Heart left ventricle (tissue), 13 donors: ENCODE measurements at regions not wholly inside any gene's neighbourhood (a gene's known extent, or its start where the extent isn't known, plus 50 kb on each side); places are given as distances from the start of the nearest gene placed in this dataset.

Source experiments
- POLR2A ChIP-seq, 2 donors: fragments of 450-650 bp; IDR thresholded peaks; one replicate each; pipeline ENCODE4 v1.6.1; 2017; ENCODE audit warnings: antibody characterized with exemption in 2 of 2, mild to moderate bottlenecking in 2 of 2, moderate library complexity in 2 of 2
- TF ChIP-seq, protein P1 (sequence below), 12 donors: fragments of 200-600 bp; sonication (generic) in 4 of 12; IDR thresholded peaks; one replicate each; pipeline versions ENCODE4 v1.5.0 to v1.8.0; 2018 to 2022; ENCODE audit warnings: antibody characterized with exemption in 12 of 12, mild to moderate bottlenecking in 5 of 12
- donor health status: ischemic (EF 13 %, LVEDD 7.1; RV severe dilation, severe dysfunction).
- donor health status: DM: no; HTN: yes; CAD: no.
- donor health status: DM: no; HTN: no; CAD: no.
- donor health status: ischemic (EF 25% LVEDD 6.9; RV normal size, moderate dysfunction).
- donor health status: ischemic (EF 25% LVEDD 5.7; RV mildly dilated, moderate dysfunction).
- donor health status: ischemic (EF 35%, LVEDD 5.7; RV mildly dilated, moderate dysfunction).
- donor health status: nonischemic (EF 11% LVEDD 7.7; RV severe dilation, severe dysfunction).
- donor health status: DM: yes; HTN: yes; CAD: no.
- donor health status: PGD.
- donor health status: ischemic (EF 29% LVEDD 5.4; RV normal size, mild dysfunction).
- donor health status: nonischemic (EF 23%, LVEDD 6.1; RV moderate dilation, normal function).

DNA sequence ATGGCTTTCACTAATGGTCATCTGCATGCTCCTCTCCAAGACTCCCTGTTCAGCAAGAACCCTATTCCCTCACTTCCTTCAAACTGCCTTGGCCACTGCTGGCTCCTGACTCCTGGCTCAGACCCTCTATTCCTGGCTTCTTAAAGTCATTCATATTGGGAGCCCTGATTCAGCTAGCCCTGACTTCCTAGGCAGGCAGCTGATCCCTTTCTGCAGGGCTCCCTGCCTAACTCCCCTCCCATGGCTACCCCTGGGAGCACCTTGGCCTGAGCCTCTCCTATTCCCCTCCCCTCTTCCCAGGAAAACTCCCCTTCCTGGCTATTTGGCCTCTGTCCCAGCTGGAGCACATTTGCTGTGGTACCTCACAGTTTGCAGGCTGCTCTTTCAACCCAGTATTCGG lies 154.9 kb upstream of the PJA1 start:
- TF ChIP-seq POLR2A (IDR thresholded peaks at IDR 0.05) = no peak
- TF ChIP-seq, protein P1, sequence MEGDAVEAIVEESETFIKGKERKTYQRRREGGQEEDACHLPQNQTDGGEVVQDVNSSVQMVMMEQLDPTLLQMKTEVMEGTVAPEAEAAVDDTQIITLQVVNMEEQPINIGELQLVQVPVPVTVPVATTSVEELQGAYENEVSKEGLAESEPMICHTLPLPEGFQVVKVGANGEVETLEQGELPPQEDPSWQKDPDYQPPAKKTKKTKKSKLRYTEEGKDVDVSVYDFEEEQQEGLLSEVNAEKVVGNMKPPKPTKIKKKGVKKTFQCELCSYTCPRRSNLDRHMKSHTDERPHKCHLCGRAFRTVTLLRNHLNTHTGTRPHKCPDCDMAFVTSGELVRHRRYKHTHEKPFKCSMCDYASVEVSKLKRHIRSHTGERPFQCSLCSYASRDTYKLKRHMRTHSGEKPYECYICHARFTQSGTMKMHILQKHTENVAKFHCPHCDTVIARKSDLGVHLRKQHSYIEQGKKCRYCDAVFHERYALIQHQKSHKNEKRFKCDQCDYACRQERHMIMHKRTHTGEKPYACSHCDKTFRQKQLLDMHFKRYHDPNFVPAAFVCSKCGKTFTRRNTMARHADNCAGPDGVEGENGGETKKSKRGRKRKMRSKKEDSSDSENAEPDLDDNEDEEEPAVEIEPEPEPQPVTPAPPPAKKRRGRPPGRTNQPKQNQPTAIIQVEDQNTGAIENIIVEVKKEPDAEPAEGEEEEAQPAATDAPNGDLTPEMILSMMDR (IDR thresholded peaks at IDR 0.05) = no peak
